ENCODE measurements at regions not wholly inside any gene's neighbourhood (a gene's known extent, or its start where the extent isn't known, plus 50 kb on each side); places are given as distances from the start of the nearest gene placed in this dataset.

DNA sequence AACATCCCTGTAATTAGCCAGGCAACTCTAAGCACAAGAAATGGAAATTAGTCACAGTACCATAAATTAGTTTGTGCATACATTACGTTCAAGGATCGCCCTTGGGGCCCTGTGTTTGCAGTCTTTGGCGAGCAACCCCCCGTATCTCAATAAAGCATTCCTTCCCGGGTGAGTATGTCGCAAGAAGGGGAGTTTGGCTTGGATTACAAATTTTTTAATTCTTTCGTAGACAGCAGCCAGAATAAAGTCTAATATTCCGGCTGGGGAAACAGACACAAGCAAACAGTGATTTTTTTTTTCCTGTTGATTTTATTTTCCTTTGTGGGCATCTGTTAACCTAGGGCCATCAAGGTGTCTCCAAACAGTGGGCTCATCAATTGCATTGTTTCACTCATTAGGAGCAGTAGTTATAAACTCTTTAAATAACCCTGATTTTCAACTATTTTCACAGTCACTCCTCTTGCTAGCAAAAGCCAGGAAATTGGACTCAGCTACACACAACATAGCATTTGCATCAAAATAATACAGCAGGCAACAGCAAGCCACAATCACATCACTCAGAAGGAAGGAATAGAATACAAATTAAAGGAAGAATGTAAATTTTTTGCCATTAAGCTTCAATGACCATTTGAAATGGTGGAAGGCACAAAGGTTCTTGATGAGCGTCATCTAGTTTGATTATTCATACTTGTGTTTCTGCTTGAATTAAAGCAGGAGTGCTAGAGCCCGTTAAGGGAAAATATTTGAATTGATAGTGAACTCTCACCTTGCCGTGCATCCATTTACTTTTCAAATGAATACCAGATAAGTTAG is 85.3 kb downstream of the LINC00237 start:
- Histone ChIP-seq H3K36me3 (no peaks in the 10 kb centered on the region), H3K4me1 (peaks cover 6% of the 10 kb centered on the region), H3K27me3 (peaks cover 17% of the 10 kb centered on the region), H3K4me3 (no peak overlapping the region), H3K9me3 (no peaks in the 10 kb centered on the region), H3K27ac (no peak overlapping the region)
- intact Hi-C loops (cut with DNase I): no loop called here
- no peak for ATAC-seq
- DNase-seq: no peak
- TF ChIP-seq, protein P1, sequence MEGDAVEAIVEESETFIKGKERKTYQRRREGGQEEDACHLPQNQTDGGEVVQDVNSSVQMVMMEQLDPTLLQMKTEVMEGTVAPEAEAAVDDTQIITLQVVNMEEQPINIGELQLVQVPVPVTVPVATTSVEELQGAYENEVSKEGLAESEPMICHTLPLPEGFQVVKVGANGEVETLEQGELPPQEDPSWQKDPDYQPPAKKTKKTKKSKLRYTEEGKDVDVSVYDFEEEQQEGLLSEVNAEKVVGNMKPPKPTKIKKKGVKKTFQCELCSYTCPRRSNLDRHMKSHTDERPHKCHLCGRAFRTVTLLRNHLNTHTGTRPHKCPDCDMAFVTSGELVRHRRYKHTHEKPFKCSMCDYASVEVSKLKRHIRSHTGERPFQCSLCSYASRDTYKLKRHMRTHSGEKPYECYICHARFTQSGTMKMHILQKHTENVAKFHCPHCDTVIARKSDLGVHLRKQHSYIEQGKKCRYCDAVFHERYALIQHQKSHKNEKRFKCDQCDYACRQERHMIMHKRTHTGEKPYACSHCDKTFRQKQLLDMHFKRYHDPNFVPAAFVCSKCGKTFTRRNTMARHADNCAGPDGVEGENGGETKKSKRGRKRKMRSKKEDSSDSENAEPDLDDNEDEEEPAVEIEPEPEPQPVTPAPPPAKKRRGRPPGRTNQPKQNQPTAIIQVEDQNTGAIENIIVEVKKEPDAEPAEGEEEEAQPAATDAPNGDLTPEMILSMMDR (IDR thresholded peaks at IDR 0.05): no peak

DNA sequence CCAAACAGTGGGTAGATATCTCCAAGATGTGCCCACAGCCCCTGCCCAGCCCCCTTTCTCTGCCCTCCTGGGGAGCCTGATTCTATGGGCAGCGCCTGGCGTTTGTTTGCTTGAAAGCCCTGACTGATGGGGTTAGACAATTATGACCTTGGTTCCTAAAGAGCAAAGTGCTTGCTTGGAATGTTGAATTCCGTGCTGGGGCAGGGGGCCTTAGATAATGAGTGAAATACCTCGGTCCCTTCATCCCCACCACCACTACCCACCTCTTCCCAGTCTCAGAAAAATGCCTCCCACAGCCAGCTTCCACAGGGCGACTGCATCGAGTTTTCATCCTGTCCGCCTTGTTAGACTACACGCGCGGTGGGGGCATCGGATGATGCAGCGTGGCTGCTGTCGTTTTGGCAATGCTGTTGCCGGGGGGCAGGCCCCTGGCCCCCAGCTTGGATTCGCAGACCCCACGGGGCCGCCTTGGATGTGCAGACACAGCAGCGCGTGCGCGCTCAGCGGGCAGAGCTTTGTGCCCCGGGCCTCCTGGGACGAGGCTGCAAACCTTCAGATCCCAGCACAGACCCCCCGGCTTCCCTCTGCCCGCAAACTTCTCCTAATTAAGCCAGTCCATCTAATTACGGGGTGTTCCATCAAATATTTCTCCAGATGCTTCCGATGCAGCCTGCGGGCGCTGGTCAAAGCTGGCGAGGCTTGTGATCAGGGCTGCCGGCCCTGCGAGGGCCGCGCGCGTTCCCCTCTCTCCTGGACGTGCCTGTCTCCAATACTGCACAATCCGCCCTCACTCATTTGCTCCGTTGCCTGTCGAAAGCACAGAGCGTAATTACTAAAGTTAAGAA is 86.1 kb downstream of the LINC00237 start:
- Histone ChIP-seq H3K27ac (no peak overlapping the region), H3K9me3 (no peaks in the 10 kb centered on the region), H3K4me1 (peaks cover 6% of the 10 kb centered on the region), H3K27me3 (peaks cover 17% of the 10 kb centered on the region), H3K4me3 (no peak overlapping the region), H3K36me3 (no peaks in the 10 kb centered on the region)
- intact Hi-C loops (cut with DNase I): no loop called here
- ATAC-seq: no peak
- TF ChIP-seq, protein P1 (IDR thresholded peaks at IDR 0.05): no peak
- no peak for DNase-seq

DNA sequence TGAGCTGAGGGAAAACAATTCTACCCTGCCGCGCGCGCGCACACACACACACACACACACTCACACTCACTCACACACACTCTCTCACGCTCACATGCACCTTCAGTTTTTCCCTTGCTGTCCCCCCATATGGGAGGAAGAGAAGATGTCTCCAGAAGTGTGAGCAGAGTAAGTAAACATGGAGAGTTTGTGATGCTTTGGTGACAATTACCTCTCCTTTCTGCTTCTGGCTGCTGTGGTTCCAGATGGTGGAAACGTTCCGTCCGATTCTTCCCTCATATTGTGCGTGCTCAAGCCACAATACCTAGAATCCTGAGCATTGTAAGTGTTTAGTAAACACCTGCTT is 86.7 kb downstream of the LINC00237 start:
- no peak for ATAC-seq

DNA sequence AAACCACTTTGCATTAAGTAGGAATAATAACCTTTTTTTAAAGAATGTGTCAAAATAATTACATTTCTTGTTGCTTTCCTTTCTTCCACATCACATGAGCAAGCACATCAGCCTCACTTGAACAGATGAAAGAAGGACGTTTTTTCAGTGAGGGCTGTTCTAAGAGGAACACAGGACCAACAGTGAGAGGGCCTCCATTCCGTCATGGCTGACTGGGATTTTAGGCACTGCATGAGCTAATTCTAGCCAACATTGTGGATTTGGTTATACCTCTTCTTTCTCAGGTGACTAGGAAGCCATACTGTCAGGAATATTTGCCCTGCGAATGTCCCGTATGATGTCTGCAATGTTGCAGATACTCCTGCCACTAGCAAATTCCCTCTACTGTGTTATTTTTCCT is 87.6 kb downstream of the LINC00237 start:
- no peak overlapping the region for H3K4me3 ChIP-seq
- H3K36me3 ChIP-seq: no peaks in the 10 kb centered on the region
- DNase-seq (no peak), ATAC-seq (no peak)
- no peak overlapping the region for H3K27ac ChIP-seq
- H3K9me3 ChIP-seq: no peaks in the 10 kb centered on the region
- peaks cover 17% of the 10 kb centered on the region for H3K27me3 ChIP-seq
- intact Hi-C loops (cut with DNase I): no loop called here
- peaks cover 6% of the 10 kb centered on the region for H3K4me1 ChIP-seq
- TF ChIP-seq, protein P1 (IDR thresholded peaks at IDR 0.05): no peak

More for the DNA sequence above, 86.7 kb downstream of the LINC00237 start:
- peaks cover 17% of the 10 kb centered on the region for H3K27me3 ChIP-seq
- intact Hi-C loops (cut with DNase I): no loop called here
- H3K27ac ChIP-seq: no peak overlapping the region
- no peak for DNase-seq
- peaks cover 6% of the 10 kb centered on the region for H3K4me1 ChIP-seq
- no peaks in the 10 kb centered on the region for H3K9me3 ChIP-seq
- H3K36me3 ChIP-seq: no peaks in the 10 kb centered on the region
- TF ChIP-seq, protein P1 (IDR thresholded peaks at IDR 0.05): no peak
- no peak overlapping the region for H3K4me3 ChIP-seq

DNA sequence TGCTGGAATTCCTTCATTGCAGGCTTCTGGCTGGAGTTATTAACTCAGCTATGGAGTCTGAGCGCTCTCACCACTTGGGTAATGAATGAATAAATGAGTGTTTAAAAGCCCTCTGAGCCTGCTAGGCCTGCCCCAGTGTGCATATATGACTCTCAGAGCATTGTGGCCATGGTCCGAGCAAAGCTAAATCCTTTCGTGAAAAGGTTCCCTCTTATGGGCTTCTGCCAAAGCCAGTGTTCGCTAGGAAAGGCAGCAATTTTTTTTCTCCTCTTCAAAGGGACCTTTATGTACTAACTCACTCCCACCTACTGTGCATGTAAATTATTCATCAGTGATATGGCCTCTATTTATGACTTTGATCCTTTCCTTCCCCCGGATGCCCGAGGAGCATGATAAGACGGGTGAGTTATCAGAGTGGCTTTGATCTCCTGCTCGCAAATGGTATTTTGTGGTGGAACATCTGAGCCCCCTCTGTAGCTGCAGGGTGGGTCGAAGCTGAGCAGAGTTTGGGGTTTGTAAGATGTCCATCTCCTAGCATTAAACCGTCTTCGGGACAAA is 88.6 kb downstream of the LINC00237 start:
- ATAC-seq: no peak
- no peak overlapping the region for H3K27ac ChIP-seq
- TF ChIP-seq, protein P1 (IDR thresholded peaks at IDR 0.05): no peak

More for the DNA sequence above, 88.6 kb downstream of the LINC00237 start:
- H3K27me3 ChIP-seq: peaks cover 17% of the 10 kb centered on the region
- H3K4me3 ChIP-seq: no peak overlapping the region
- H3K9me3 ChIP-seq: no peaks in the 10 kb centered on the region
- no peak for DNase-seq
- H3K4me1 ChIP-seq: peaks cover 6% of the 10 kb centered on the region
- intact Hi-C loops (cut with DNase I): no loop called here
- no peaks in the 10 kb centered on the region for H3K36me3 ChIP-seq

Measured in upper lobe of right lung (tissue), 1 donor.